ENCODE measurements at regions not wholly inside any gene's neighbourhood (a gene's known extent, or its start where the extent isn't known, plus 50 kb on each side); places are given as distances from the start of the nearest gene placed in this dataset.

GRCh38 chrX:40268188-40268520 is 170.4 kb upstream of the BCOR start:
- DNase-seq: no peak

DNA sequence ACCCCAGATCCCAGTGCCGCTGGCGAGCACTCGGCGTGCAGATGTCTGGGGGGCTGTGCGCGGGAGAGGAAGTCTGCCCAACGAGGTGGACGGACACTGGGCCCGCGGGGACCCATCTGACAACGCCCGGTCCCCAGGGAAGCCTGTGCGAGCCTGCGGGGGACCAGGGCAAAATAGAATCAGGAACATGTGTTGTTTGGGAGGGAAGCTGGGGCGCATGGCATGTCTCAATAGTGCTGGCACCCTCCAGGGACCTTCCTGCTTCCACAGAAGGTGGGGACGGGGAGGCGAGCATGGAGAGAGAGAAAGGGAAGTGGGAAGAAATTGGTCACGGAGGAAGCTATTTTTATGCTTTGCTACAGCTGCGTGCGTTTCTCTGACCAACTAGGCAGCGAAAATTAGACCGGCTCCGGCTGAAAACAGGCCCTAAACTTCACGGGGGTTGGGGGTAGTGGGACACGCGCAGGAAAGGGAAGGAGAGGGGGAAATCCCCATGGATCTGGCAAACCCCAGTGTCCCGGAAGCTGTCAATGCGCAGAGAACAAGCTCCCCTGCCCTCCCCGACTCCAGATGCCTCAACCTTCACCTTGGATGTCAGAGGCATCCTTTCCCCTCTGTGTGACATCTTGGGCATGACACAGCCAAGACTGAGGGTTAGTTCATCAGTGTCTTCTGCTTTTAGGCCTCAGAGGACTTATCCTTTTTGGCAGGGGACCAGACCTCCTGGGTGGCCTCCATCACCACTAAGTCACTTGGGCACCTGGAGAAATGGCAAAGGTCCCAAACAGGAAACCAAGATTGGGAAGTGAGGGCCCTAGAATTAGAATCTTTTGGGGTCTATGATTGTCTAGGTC is 169.8 kb upstream of the BCOR start:
- no peak for DNase-seq

- DNase-seq: peak; percentile 46 to 60
These were observed 169.0 kb upstream of the BCOR start for GRCh38 chrX:40266490-40267333.

- DNase-seq: no peak
These were observed 168.2 kb upstream of the BCOR start for GRCh38 chrX:40265936-40266335.

DNA sequence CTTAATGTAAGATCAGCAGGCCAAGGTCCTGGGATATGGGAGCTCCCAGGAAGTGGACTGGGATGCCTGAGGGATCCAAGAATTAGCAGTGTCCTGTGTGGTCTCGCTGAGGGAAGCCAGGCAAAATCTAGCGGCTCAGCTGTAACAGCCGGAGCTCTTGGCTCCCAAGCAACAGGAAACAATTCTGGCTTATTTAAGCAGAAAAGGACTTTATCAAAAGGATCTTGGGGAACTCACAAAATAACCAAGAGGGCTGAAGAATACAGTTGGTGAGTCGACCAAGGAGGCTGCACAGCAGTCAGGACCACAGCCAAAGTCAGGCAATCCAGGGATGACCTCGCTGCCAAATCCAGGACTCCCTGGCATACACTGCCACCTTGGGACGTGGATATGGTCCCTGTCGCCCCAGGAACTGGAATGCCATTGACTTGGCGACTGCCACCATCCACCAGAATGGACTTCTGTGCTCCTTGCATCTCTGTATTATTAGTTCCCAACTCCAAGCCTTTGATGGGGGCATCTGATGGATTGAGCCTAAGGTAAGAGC is 165.3 kb upstream of the BCOR start:
- DNase-seq: no peak

- DNase-seq: no peak
These were observed 164.6 kb upstream of the BCOR start for GRCh38 chrX:40262157-40263013.

- DNase-seq: no peak
These were observed 164.0 kb upstream of the BCOR start for GRCh38 chrX:40261833-40262156.

- no peak for DNase-seq
These were observed 162.5 kb upstream of the BCOR start for GRCh38 chrX:40260146-40260747.

- no peak for DNase-seq
These were observed 161.2 kb upstream of the BCOR start for GRCh38 chrX:40258909-40259308.

- DNase-seq: no peak
These were observed 156.0 kb upstream of the BCOR start for GRCh38 chrX:40253771-40254170.

GRCh38 chrX:40249582-40249981 is 151.8 kb upstream of the BCOR start:
- DNase-seq: no peak

- no peak for DNase-seq
These were observed 151.1 kb upstream of the BCOR start for GRCh38 chrX:40248822-40249221.

DNA sequence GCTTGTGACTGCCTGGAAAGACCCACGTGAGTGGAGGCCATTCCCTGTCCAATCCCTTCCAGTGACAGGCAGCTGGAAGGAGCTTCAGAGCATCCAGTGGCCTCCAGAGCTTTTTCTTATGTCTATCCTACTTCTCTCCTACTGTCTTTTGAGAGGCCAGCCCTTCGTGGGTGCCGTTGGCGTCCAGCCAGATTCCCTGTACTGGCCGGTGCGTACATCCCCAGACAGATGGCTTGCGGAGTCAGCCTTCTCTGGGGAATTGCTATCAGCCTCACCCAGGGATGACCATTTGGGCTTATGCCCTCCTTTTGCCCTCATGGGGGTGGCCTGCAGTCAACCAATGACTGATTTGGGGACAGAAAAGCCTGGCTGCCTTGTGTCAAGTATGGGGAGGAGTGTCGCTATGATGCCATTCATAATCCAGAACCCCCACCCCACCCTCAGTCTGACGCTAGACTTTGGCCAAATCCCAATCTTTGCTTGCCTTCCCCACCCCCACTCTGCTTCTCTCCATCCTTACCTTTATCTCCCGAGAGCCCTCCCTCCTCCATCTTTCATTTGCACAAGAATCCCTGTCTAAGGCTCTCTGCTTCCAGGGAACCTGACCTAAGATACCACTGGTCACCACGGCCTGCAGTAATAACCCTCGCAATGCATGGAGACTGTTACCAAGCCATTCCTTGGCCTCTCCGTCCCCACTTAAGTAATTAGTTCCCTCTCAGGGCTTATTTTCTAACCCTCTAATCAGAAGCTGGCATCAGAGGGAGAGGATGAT is 150.3 kb upstream of the BCOR start:
- no peak for DNase-seq

DNA sequence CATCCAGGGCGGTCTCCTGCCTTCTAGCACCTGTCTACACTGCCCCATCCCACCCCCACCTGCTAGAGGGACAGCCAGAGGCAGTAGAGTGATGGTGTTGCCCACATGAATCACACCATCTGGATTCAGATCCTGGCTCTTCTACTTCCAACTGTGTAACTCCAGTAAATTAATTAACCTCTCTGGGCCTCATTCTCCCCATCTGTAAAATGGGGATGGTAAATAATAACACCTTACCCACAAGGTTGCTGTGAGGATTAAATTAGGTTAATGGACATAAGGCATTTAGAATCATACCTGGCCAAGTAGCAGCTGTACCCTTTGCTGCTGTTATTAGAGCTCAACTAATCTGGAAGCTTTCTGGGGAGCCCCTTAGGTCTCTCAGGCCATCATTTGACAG is 149.6 kb upstream of the BCOR start:
- DNase-seq: no peak

DNA sequence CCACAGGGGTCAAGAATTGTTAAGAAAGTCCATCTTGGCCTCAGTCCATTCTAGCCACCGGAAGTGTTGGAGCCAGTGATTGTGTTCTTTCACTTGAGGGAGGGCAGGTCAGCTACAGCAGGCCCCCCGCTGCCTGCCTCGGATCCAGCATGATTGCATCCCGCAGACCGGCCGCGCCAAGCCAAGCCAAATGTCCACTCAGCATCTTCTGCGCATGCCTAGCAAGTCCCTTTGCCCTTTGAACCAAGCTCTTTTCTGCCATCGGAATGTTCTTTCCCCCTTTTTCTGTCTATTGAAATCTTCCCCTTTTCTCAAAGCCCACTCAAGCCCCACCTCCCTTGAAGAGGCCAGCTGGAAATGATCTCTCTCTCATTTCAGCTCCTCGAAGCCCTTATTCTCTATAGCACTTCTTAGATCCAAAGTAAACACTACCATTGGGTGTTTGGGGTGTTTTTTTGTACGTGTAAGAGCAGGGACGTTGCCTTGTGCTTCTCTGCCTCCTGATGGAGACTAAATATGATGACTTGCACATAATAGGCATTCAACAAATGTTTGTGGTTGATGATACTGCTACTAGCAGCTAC is 147.8 kb upstream of the BCOR start:
- peak in 1 of 2 donors; percentile 12 for DNase-seq

- DNase-seq: no peak
These were observed 147.2 kb upstream of the BCOR start for GRCh38 chrX:40244980-40245379.

GRCh38 chrX:40243755-40244515 is 146.2 kb upstream of the BCOR start:
- no peak for DNase-seq

GRCh38 chrX:40240844-40241243 is 143.1 kb upstream of the BCOR start:
- no peak for DNase-seq

DNA sequence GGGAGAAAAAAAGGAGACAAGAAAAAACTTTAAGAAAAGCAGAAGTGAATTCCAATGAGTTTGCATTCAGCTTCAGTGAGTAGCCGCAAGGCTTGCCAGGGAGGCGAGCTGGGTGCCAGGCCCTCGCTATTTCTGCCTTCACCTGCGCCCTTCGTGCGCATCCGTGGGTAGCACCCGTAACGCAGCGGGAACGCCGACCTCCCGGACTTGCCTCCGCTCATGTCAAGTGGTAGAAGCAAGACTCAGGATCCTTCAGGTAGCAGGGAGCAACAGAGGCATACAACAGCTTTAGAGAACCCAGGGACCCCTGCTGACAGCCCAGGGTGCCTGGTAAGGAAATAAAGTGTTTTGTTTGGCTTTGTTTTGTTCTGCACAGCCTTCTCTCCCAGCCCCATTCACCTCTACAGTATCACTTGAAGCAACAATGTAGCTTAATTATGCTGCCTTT is 140.0 kb upstream of the BCOR start:
- no peak for DNase-seq

DNA sequence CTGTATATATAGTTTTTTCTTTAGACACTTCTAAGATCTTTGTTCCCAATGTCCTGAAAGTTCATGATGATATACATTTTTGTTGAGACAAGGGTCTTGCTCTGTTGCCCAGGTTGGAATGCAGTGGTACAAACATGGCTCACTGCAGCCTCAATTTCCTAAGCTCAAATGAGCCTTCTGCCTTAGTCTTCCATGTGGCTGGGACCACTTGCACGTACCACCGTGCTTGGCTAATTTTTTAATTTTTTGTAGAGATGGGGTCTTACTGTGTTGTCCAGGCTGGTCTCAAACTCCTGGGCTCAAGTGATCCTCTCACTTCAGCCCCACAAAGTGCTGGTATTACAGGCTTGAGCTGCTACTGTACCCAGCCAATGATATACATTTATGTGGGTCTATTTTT is 132.9 kb upstream of the BCOR start:
- no peak for DNase-seq

- DNase-seq: no peak
These were observed 129.4 kb upstream of the BCOR start for GRCh38 chrX:40227125-40227524.
